HEK293T (cell line): ENCODE measurements at regions not wholly inside any gene's neighbourhood (a gene's known extent, or its start where the extent isn't known, plus 50 kb on each side); places are given as distances from the start of the nearest gene placed in this dataset.
A peak's percentile ranks its signal among the peaks of the same experiment; 100 is the strongest.

Experiments
- CTCF ChIA-PET: fragments of 350-600 bp; formaldehyde crosslinking; extraction: SDS; loops from one replicate; lab custom pipeline; 2021; ENCODE audit warnings: antibody characterized with exemption, inconsistent platforms; lab: Yijun Ruan, JAX
- POLR2A ChIA-PET: fragments of 350-600 bp; formaldehyde crosslinking; extraction: SDS; loops from one replicate; lab custom pipeline; 2020; ENCODE audit warnings: antibody characterized with exemption, inconsistent platforms; lab: Yijun Ruan, JAX
- DNase-seq: peaks from one replicate; pipeline ENCODE4 v3.0.0; 2012; ENCODE audit warnings: mixed read lengths; ENCODE audit errors: extremely low spot score
- ARNT ChIP-seq: fragments of 450-650 bp; IDR thresholded peaks from 2 replicates; pipeline ENCODE4 v1.6.1; 2017; ENCODE audit warnings: mild to moderate bottlenecking
- BHLHE40 ChIP-seq: fragments of 450-650 bp; IDR thresholded peaks from 2 replicates; pipeline ENCODE4 v1.6.1; 2016; ENCODE audit warnings: mild to moderate bottlenecking, moderate library complexity, borderline replicate concordance
- CTBP1 ChIP-seq: fragments of 450-650 bp; IDR thresholded peaks from 2 replicates; pipeline ENCODE4 v1.6.1; 2016; ENCODE audit warnings: borderline replicate concordance
- ELF4 ChIP-seq: fragments of 450-650 bp; IDR thresholded peaks from 2 replicates; pipeline ENCODE4 v1.6.1; 2017; ENCODE audit warnings: antibody characterized with exemption
- FOXA1 ChIP-seq: fragments of 450-650 bp; IDR thresholded peaks from 2 replicates; pipeline ENCODE4 v1.6.1; 2016; ENCODE audit warnings: mild to moderate bottlenecking
- FOXK2 ChIP-seq: fragments of 450-650 bp; IDR thresholded peaks from 2 replicates; pipeline ENCODE4 v1.6.1; 2016; ENCODE audit warnings: mild to moderate bottlenecking
- FOXM1 ChIP-seq: fragments of 450-650 bp; IDR thresholded peaks from 2 replicates; pipeline ENCODE4 v1.6.1; 2017; ENCODE audit warnings: mild to moderate bottlenecking, borderline replicate concordance
- HDGF ChIP-seq: fragments of 450-650 bp; IDR thresholded peaks from 2 replicates; pipeline ENCODE4 v1.6.1; 2017; ENCODE audit warnings: antibody characterized with exemption, borderline replicate concordance
- L3MBTL2 ChIP-seq: fragments of 450-650 bp; conservative IDR thresholded peaks from 2 replicates; pipeline ENCODE4 v1.6.1; 2016; ENCODE audit warnings: mild to moderate bottlenecking
- LEF1 ChIP-seq: fragments of 450-650 bp; IDR thresholded peaks from 2 replicates; pipeline ENCODE4 v1.6.1; 2017; ENCODE audit warnings: mild to moderate bottlenecking, borderline replicate concordance
- NFRKB ChIP-seq: fragments of 450-650 bp; IDR thresholded peaks from 2 replicates; pipeline ENCODE4 v1.6.1; 2016; ENCODE audit warnings: mild to moderate bottlenecking, moderate library complexity
- PKNOX1 ChIP-seq: fragments of 450-650 bp; IDR thresholded peaks from 2 replicates; pipeline ENCODE4 v1.6.1; 2016
- SP1 ChIP-seq: fragments of 450-650 bp; IDR thresholded peaks from 2 replicates; pipeline ENCODE4 v1.6.1; 2017
- SUZ12 ChIP-seq: fragments of 450-650 bp; IDR thresholded peaks from 2 replicates; pipeline ENCODE4 v1.6.1; 2016; ENCODE audit warnings: mild to moderate bottlenecking
- TARDBP ChIP-seq: fragments of 450-650 bp; IDR thresholded peaks from 2 replicates; pipeline ENCODE4 v1.6.1; 2016
- ZNF384 ChIP-seq: fragments of 450-650 bp; IDR thresholded peaks from 2 replicates; pipeline ENCODE4 v1.6.1; 2016

DNA sequence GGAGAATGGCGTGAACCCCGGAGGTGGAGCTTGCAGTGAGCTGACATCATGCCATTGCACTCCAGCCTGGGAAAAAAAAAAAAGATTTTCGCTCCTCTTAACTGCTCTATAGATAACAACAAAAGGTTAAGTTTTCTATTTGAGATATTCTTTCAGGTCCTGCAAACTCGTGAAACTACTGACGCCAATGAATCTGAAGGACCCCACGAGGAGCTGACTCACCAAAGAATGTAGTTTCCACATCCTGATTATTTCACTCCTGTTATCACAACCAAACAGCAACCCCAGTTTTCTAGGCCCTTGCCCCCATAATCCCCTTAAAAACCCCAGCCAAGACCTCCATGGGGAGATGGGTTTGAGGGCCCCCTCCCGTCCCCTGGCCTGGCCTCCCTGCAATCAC lies 58.7 kb downstream of the OTOR start:
- POLR2A ChIA-PET = no interaction called here
- TF ChIP-seq CTBP1 (no peak), HDGF (no peak), ARNT (no peak), FOXK2 (no peak), FOXA1 (no peak), PKNOX1 (no peak), SP1 (no peak), L3MBTL2 (no peak), TARDBP (no peak), NFRKB (no peak), SUZ12 (no peak), BHLHE40 (no peak), FOXM1 (no peak), ZNF384 (no peak), ELF4 (no peak), LEF1 (no peak)
- CTCF ChIA-PET = interaction anchor here (0.9 kb wide), 1 partner anchor 9 kb away, joined by 3 read pairs; no protein-coding TSS in a partner anchor
- no peak for DNase-seq

- ChIA-PET CTCF (no interaction called here), POLR2A (no interaction called here)
- no peak for TF ChIP-seq TARDBP
- no peak for DNase-seq
Observed at GRCh38 chr20:16808796-16809195, 60.6 kb downstream of the OTOR start.

DNA sequence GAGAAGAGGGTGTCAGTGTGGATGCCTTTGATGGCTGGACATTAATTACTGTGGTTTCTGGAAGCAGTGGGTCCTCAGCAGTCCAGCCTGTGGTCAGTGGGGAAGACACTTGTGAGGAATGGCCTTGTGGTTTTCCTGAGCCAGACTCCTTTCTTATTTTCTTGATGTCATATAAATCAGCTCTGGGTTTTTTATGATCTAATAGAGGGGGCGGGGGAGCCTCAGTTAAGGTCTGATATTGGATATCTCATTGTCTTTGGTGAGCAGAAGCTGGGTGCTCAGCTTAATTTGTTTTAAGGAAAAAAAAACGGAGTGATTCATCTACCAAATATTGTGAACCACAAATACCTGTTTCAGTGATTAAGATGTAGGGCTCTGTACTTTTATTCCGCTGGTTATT lies 62.1 kb downstream of the OTOR start:
- CTCF ChIA-PET = no interaction called here
- no peak for DNase-seq
- POLR2A ChIA-PET = no interaction called here
- TF ChIP-seq NFRKB (no peak), ARNT (no peak)

DNA sequence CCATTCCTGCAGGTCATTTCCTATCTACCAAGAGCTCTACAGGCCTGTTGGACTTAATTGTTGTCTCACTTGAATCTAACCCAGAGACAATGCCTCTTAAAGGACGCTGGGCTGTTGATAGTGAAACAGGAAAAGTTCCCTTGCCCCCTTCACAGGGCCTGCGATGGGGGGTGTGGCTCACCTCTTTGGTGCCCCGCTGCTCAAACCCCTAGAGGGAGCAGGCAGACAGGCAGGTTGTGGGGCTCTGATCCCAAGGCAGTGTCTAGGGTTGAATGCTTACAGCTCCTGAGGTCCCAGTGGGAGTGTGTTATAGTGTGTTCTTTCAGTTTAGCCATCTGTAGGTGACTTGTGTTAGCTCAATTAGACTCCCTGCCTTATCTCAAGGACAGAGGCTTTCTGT lies 68.0 kb downstream of the OTOR start:
- CTCF ChIA-PET = interaction anchor here (0.8 kb wide), 1 partner anchor 9 kb away, joined by 3 read pairs; no protein-coding TSS in a partner anchor
- POLR2A ChIA-PET = no interaction called here
- no peak for DNase-seq
- TF ChIP-seq TARDBP (no peak), ELF4 (no peak), PKNOX1 (no peak), FOXK2 (no peak), ZNF384 (no peak), CTBP1 (no peak), SP1 (no peak), FOXA1 (no peak), BHLHE40 (no peak), LEF1 (no peak), ARNT (no peak), HDGF (no peak), NFRKB (no peak)

GRCh38 chr20:16819483-16819882 lies 71.3 kb downstream of the OTOR start:
- TF ChIP-seq BHLHE40 = no peak
- TF ChIP-seq FOXK2 = no peak
- no peak for TF ChIP-seq LEF1
- TF ChIP-seq SUZ12 = no peak
- TF ChIP-seq HDGF = no peak
- TF ChIP-seq PKNOX1 = no peak
- TF ChIP-seq ARNT = no peak
- TF ChIP-seq ELF4 = no peak
- no peak for TF ChIP-seq TARDBP
- no peak for TF ChIP-seq ZNF384
- TF ChIP-seq L3MBTL2 = no peak
- ChIA-PET POLR2A (no interaction called here), CTCF (interaction anchor here (0.7 to 3.7 kb wide), 2 partner anchors 16 to 53 kb away, joined by 3 to 38 read pairs; no protein-coding TSS in a partner anchor)
- DNase-seq = no peak

- no peak for TF ChIP-seq SP1
- TF ChIP-seq FOXM1 = no peak
- TF ChIP-seq ZNF384 = no peak
- TF ChIP-seq NFRKB = no peak
- TF ChIP-seq SUZ12 = no peak
- TF ChIP-seq ELF4 = no peak
- TF ChIP-seq L3MBTL2 = no peak
- no peak for TF ChIP-seq FOXA1
- no peak for TF ChIP-seq LEF1
- peak; percentile 62 for DNase-seq
- ChIA-PET CTCF (interaction anchor here (0.6 to 3.7 kb wide), 10 partner anchors 8 to 1232 kb away, joined by 3 to 38 read pairs (median 4); no protein-coding TSS in a partner anchor), POLR2A (no interaction called here)
Observed at GRCh38 chr20:16821211-16822089, 73.3 kb downstream of the OTOR start.
